ENCODE measurements at regions not wholly inside any gene's neighbourhood (a gene's known extent, or its start where the extent isn't known, plus 50 kb on each side); places are given as distances from the start of the nearest gene placed in this dataset.

- Histone ChIP-seq H3K27me3 (no peaks in the 10 kb centered on the region), H3K9me3 (no peaks in the 10 kb centered on the region), H3K4me3 (no peak overlapping the region), H3K4me1 (no peaks in the 10 kb centered on the region), H3K27ac (no peak overlapping the region), H3K36me3 (no peaks in the 10 kb centered on the region)
- intact Hi-C loops (cut with DNase I; ENCODE audit: low total_unique reads) = no loop called here
- TF ChIP-seq CTCF (IDR thresholded peaks at IDR 0.05) = no peak
- no peak for DNase-seq
These were observed 118.7 kb upstream of the PUM3 start for GRCh38 chr9:2962471-2963172.

- DNase-seq = no peak
- intact Hi-C loops (cut with DNase I; ENCODE audit: low total_unique reads) = no loop called here
- Histone ChIP-seq H3K4me3 (no peak overlapping the region), H3K36me3 (no peaks in the 10 kb centered on the region), H3K27me3 (no peaks in the 10 kb centered on the region), H3K27ac (no peak overlapping the region), H3K9me3 (no peaks in the 10 kb centered on the region), H3K4me1 (no peaks in the 10 kb centered on the region)
- no peak for TF ChIP-seq CTCF (IDR thresholded peaks at IDR 0.05)
These were observed 114.3 kb upstream of the PUM3 start for GRCh38 chr9:2958219-2958618.

GRCh38 chr9:2957656-2958200 lies 113.8 kb upstream of the PUM3 start:
- no peaks in the 10 kb centered on the region for H3K27me3 ChIP-seq
- intact Hi-C loops (cut with DNase I; ENCODE audit: low total_unique reads) = no loop called here
- DNase-seq = no peak
- no peaks in the 10 kb centered on the region for H3K9me3 ChIP-seq
- H3K4me1 ChIP-seq = no peaks in the 10 kb centered on the region
- no peak overlapping the region for H3K27ac ChIP-seq
- no peaks in the 10 kb centered on the region for H3K36me3 ChIP-seq
- H3K4me3 ChIP-seq = no peak overlapping the region
- no peak for TF ChIP-seq CTCF (IDR thresholded peaks at IDR 0.05)

- DNase-seq = no peak
- no peaks in the 10 kb centered on the region for H3K9me3 ChIP-seq
- no peak overlapping the region for H3K27ac ChIP-seq
- H3K4me1 ChIP-seq = no peaks in the 10 kb centered on the region
- TF ChIP-seq CTCF (IDR thresholded peaks at IDR 0.05) = no peak
- no peak overlapping the region for H3K4me3 ChIP-seq
- intact Hi-C loops (cut with DNase I; ENCODE audit: low total_unique reads) = no loop called here
- no peaks in the 10 kb centered on the region for H3K36me3 ChIP-seq
- H3K27me3 ChIP-seq = no peaks in the 10 kb centered on the region
These were observed 111.7 kb upstream of the PUM3 start for GRCh38 chr9:2955575-2955974.

- no peaks in the 10 kb centered on the region for H3K36me3 ChIP-seq
- no peaks in the 10 kb centered on the region for H3K4me1 ChIP-seq
- no peak overlapping the region for H3K27ac ChIP-seq
- intact Hi-C loops (cut with DNase I; ENCODE audit: low total_unique reads) = no loop called here
- no peak overlapping the region for H3K4me3 ChIP-seq
- no peak for TF ChIP-seq CTCF (IDR thresholded peaks at IDR 0.05)
- H3K9me3 ChIP-seq = no peaks in the 10 kb centered on the region
- no peaks in the 10 kb centered on the region for H3K27me3 ChIP-seq
- DNase-seq = no peak
These were observed 95.5 kb upstream of the PUM3 start for GRCh38 chr9:2939368-2939767.
